NCI-H146 treated with DMSO at 0.1 percent for 48 hours (cell line): ENCODE measurements at regions not wholly inside any gene's neighbourhood (a gene's known extent, or its start where the extent isn't known, plus 50 kb on each side); places are given as distances from the start of the nearest gene placed in this dataset.

Source experiments
- DNase-seq: peaks from one replicate; lab custom pipeline; 2025; ENCODE audit not compliant: unreplicated experiment; lab: John Stamatoyannopoulos, UW

- DNase-seq: no peak
Measured at GRCh38 chr17:33352526-33352925, 59.4 kb upstream of the ASIC2 start.

GRCh38 chr17:33356266-33356665, 63.2 kb upstream of the ASIC2 start:
- DNase-seq: no peak

GRCh38 chr17:33363475-33363874, 70.4 kb upstream of the ASIC2 start:
- no peak for DNase-seq

- no peak for DNase-seq
Measured at GRCh38 chr17:33366960-33367359, 73.9 kb upstream of the ASIC2 start.

- no peak for DNase-seq
Measured at GRCh38 chr17:33369149-33369548, 76.1 kb upstream of the ASIC2 start.

- no peak for DNase-seq
Measured at GRCh38 chr17:33369876-33370275, 76.8 kb upstream of the ASIC2 start.

- DNase-seq: no peak
Measured at GRCh38 chr17:33370401-33370800, 77.3 kb upstream of the ASIC2 start.

- DNase-seq: no peak
Measured at GRCh38 chr17:33371377-33371776, 78.3 kb upstream of the ASIC2 start.

GRCh38 chr17:33373273-33373672, 80.2 kb upstream of the ASIC2 start:
- no peak for DNase-seq

GRCh38 chr17:33375103-33375502, 82.0 kb upstream of the ASIC2 start:
- no peak for DNase-seq

GRCh38 chr17:33375783-33376182, 82.7 kb upstream of the ASIC2 start:
- no peak for DNase-seq

GRCh38 chr17:33377837-33378595, 84.9 kb upstream of the ASIC2 start:
- no peak for DNase-seq

- no peak for DNase-seq
Measured at GRCh38 chr17:33381201-33381600, 88.1 kb upstream of the ASIC2 start.

GRCh38 chr17:33383488-33384023, 90.5 kb upstream of the ASIC2 start:
- no peak for DNase-seq

GRCh38 chr17:33385133-33385532, 92.0 kb upstream of the ASIC2 start:
- no peak for DNase-seq

GRCh38 chr17:33385713-33386112, 92.6 kb upstream of the ASIC2 start:
- DNase-seq: no peak

- DNase-seq: no peak
Measured at GRCh38 chr17:33387406-33387805, 94.3 kb upstream of the ASIC2 start.

- DNase-seq: no peak
Measured at GRCh38 chr17:33389504-33390135, 96.5 kb upstream of the ASIC2 start.

- no peak for DNase-seq
Measured at GRCh38 chr17:33390479-33391176, 97.5 kb upstream of the ASIC2 start.

GRCh38 chr17:33396818-33397217, 103.7 kb upstream of the ASIC2 start:
- no peak for DNase-seq

- no peak for DNase-seq
Measured at GRCh38 chr17:33398386-33398785, 105.3 kb upstream of the ASIC2 start.

- DNase-seq: no peak
Measured at GRCh38 chr17:33401249-33401648, 108.2 kb upstream of the ASIC2 start.
